Endodermal cell (in vitro differentiated cells): ENCODE measurements at regions not wholly inside any gene's neighbourhood (a gene's known extent, or its start where the extent isn't known, plus 50 kb on each side); places are given as distances from the start of the nearest gene placed in this dataset.

ENCODE experiments used
- DNase-seq: peaks from one replicate; pipeline ENCODE4 v3.0.0-alpha.2; 2017
- H3K27ac ChIP-seq: 2 replicates; pipeline ENCODE4 v1.5.1; 2013; ENCODE audit warnings: mild to moderate bottlenecking, low read depth, low read length, moderate library complexity
- H3K27me3 ChIP-seq: 2 replicates; pipeline ENCODE4 v1.6.1; 2013; ENCODE audit warnings: mild to moderate bottlenecking, low read length, moderate library complexity; ENCODE audit not compliant: insufficient read depth, control insufficient read depth, poor library complexity, severe bottlenecking
- H3K36me3 ChIP-seq: 2 replicates; pipeline ENCODE4 v1.7.0; 2013; ENCODE audit warnings: mild to moderate bottlenecking, low read length, moderate library complexity; ENCODE audit not compliant: control insufficient read depth, insufficient read depth
- H3K4me1 ChIP-seq: one replicate; pipeline ENCODE4 v1.7.0; 2013; ENCODE audit warnings: low read length; ENCODE audit not compliant: control insufficient read depth, insufficient read depth
- H3K4me3 ChIP-seq: 2 replicates; pipeline ENCODE4 v1.5.1; 2013; ENCODE audit warnings: mild to moderate bottlenecking, low read length, moderate library complexity
- H3K9ac ChIP-seq: 2 replicates; pipeline ENCODE4 v1.6.1; 2013; ENCODE audit warnings: mild to moderate bottlenecking, low read length, moderate library complexity; ENCODE audit not compliant: poor library complexity, severe bottlenecking; ENCODE audit errors: extremely low read depth
- H3K9me3 ChIP-seq: 2 replicates; pipeline ENCODE4 v1.6.1; 2013; ENCODE audit warnings: mild to moderate bottlenecking, low read length, moderate library complexity; ENCODE audit not compliant: control insufficient read depth
- H3K27ac Mint-ChIP-seq: 2 replicates; pipeline ENCODE4 v1.8.0; 2020; ENCODE audit warnings: mixed read lengths
- H3K27me3 Mint-ChIP-seq: 2 replicates; pipeline ENCODE4 v1.8.0; 2021; ENCODE audit warnings: mild to moderate bottlenecking, mixed read lengths; ENCODE audit not compliant: insufficient read depth
- H3K36me3 Mint-ChIP-seq: 2 replicates; pipeline ENCODE4 v1.8.0; 2020; ENCODE audit warnings: low read depth, mixed read lengths
- H3K4me1 Mint-ChIP-seq: 2 replicates; pipeline ENCODE4 v1.8.0; 2020; ENCODE audit warnings: mixed read lengths
- H3K4me3 Mint-ChIP-seq: 2 replicates; pipeline ENCODE4 v1.8.0; 2020; ENCODE audit warnings: mild to moderate bottlenecking, moderate library complexity, mixed read lengths
- H3K9me3 Mint-ChIP-seq: 2 replicates; pipeline ENCODE4 v1.8.0; 2020; ENCODE audit warnings: mild to moderate bottlenecking, mixed read lengths
- CTCF ChIP-seq: fragments of 200-600 bp; sonication (generic); conservative IDR thresholded peaks from 2 replicates; pipeline ENCODE4 v1.5.0; 2021; ENCODE audit warnings: antibody characterized with exemption, mild to moderate bottlenecking
- WGBS, 2 experiments: methylation state at CpG; one replicate each; pipeline versions ENCODE4 v1.1.5 to v1.1.7; 2013; ENCODE audit warnings: missing lambda C conversion rate in 2 of 2, mixed read lengths in 1 of 2; ENCODE audit not compliant: insufficient coverage in 1 of 2, insufficient read length in 1 of 2; 5-methylcytosine and 5-hydroxymethylcytosine counted together

GRCh38 chr18:57223144-57223870, 76.4 kb downstream of the BOD1L2 start:
- no peak overlapping the region for H3K27ac Mint-ChIP-seq

DNA sequence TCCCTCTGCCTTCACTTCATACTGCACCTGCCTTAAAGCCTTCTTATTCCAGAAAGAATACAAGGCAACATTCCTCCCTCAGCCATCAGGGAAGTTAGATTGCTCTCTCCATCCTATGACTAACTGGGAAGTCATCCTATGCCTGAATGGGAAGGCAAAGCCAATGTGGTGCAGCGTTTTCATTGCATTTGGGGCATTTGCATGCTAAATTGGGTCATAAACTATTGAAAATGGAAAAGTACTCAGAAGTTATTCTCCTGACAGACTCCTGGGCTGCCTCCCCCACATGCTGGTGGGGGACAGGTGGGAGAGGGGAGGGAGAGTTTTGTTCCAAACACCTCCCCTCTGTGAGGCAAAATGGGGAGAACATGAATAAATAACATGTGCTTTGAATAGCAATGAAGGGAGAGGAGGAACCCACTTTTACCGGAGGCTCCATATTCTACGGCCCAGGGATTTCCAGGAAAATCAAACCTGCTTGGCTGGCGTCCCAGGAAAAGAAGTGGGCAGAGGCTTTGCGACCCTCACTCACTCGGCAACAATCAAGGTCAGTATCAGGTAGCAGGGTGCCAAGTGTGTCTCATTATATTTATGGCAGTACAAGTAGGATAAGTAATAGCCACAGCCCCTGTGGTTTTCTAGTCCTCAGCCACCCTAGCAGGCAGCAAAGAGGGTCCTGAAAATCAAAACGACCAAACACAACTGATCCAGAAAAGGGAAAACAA, 84.1 kb downstream of the BOD1L2 start:
- WGBS, 2 experiments: 67 to 75% methylated on average over 6 to 7 of the region's 7 CpGs
- TF ChIP-seq CTCF: no peak
- DNase-seq: no peak
- Histone ChIP-seq H3K27ac (no peak overlapping the region), H3K4me1 (no peaks in the 10 kb centered on the region), H3K36me3 (no peaks in the 10 kb centered on the region), H3K27me3 (no peaks in the 10 kb centered on the region), H3K4me3 (no peak overlapping the region), H3K9me3 (no peaks in the 10 kb centered on the region), H3K9ac (no peak overlapping the region)
- peaks cover 2% of the 10 kb centered on the region for H3K27me3 Mint-ChIP-seq
- H3K9me3 Mint-ChIP-seq: peaks cover 10% of the 10 kb centered on the region
- no peaks in the 10 kb centered on the region for H3K4me1 Mint-ChIP-seq
- no peaks in the 10 kb centered on the region for H3K36me3 Mint-ChIP-seq
- no peak overlapping the region for H3K27ac Mint-ChIP-seq
- no peak overlapping the region for H3K4me3 Mint-ChIP-seq

More at GRCh38 chr18:57223144-57223870, 76.4 kb downstream of the BOD1L2 start:
- 79% methylated on average over 4 of the region's 4 CpGs; no CpG with 5 or more reads in 1 of the 2 experiments for WGBS, 2 experiments
- H3K27me3 Mint-ChIP-seq: peaks cover 2% of the 10 kb centered on the region
- H3K4me1 Mint-ChIP-seq: peaks cover 23% of the 10 kb centered on the region
- Histone ChIP-seq H3K4me1 (peaks cover 6% of the 10 kb centered on the region), H3K36me3 (no peaks in the 10 kb centered on the region), H3K27me3 (no peaks in the 10 kb centered on the region), H3K27ac (no peak overlapping the region), H3K4me3 (no peak overlapping the region), H3K9me3 (no peaks in the 10 kb centered on the region), H3K9ac (no peak overlapping the region)
- H3K4me3 Mint-ChIP-seq: no peak overlapping the region
- no peak for TF ChIP-seq CTCF
- H3K36me3 Mint-ChIP-seq: no peaks in the 10 kb centered on the region
- peaks cover 2% of the 10 kb centered on the region for H3K9me3 Mint-ChIP-seq
- no peak for DNase-seq

- Histone ChIP-seq H3K27me3 (no peaks in the 10 kb centered on the region), H3K9me3 (no peaks in the 10 kb centered on the region), H3K36me3 (no peaks in the 10 kb centered on the region), H3K9ac (no peak overlapping the region), H3K4me3 (no peak overlapping the region), H3K27ac (no peak overlapping the region), H3K4me1 (no peaks in the 10 kb centered on the region)
- WGBS, 2 experiments: 87 to 100% methylated on average over 1 to 3 of the region's 3 CpGs
- H3K4me3 Mint-ChIP-seq: no peak overlapping the region
- TF ChIP-seq CTCF: no peak
- H3K9me3 Mint-ChIP-seq: peaks cover 10% of the 10 kb centered on the region
- H3K27me3 Mint-ChIP-seq: peaks cover 2% of the 10 kb centered on the region
- no peaks in the 10 kb centered on the region for H3K4me1 Mint-ChIP-seq
- no peak overlapping the region for H3K27ac Mint-ChIP-seq
- no peak for DNase-seq
- no peaks in the 10 kb centered on the region for H3K36me3 Mint-ChIP-seq
Measured at GRCh38 chr18:57231864-57232263, 85.0 kb downstream of the BOD1L2 start.
